ENCODE measurements at regions not wholly inside any gene's neighbourhood (a gene's known extent, or its start where the extent isn't known, plus 50 kb on each side); places are given as distances from the start of the nearest gene placed in this dataset.

DNA sequence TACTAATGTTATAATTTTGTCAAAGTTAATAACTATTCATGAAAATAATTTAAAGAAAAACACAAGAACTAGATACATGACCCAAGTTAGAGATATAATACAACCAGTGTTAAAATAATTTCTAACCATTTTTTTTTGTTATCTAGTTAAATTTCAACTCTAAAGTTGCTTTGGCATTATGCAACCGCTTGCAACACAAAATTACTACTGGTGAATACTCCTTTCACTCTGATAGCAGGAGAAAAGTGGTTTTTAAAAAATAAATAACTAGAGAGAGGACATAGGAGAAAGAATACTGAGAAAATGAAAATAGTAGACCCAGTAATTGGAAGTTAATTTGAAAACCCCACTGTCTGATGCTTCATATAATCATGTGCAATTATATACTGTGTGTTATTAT is 622.4 kb upstream of the GRIN3A start:
- TF ChIP-seq, protein P1, sequence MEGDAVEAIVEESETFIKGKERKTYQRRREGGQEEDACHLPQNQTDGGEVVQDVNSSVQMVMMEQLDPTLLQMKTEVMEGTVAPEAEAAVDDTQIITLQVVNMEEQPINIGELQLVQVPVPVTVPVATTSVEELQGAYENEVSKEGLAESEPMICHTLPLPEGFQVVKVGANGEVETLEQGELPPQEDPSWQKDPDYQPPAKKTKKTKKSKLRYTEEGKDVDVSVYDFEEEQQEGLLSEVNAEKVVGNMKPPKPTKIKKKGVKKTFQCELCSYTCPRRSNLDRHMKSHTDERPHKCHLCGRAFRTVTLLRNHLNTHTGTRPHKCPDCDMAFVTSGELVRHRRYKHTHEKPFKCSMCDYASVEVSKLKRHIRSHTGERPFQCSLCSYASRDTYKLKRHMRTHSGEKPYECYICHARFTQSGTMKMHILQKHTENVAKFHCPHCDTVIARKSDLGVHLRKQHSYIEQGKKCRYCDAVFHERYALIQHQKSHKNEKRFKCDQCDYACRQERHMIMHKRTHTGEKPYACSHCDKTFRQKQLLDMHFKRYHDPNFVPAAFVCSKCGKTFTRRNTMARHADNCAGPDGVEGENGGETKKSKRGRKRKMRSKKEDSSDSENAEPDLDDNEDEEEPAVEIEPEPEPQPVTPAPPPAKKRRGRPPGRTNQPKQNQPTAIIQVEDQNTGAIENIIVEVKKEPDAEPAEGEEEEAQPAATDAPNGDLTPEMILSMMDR (conservative IDR thresholded peaks at IDR 0.05): no peak
- no peak for TF ChIP-seq EZH2 (IDR thresholded peaks at IDR 0.05; ENCODE audit: low read depth)
